NAMALWA (cell line): ENCODE measurements at regions not wholly inside any gene's neighbourhood (a gene's known extent, or its start where the extent isn't known, plus 50 kb on each side); places are given as distances from the start of the nearest gene placed in this dataset.

Experiments
- DNase-seq: peaks from one replicate; pipeline ENCODE4 v3.0.0-alpha.2; 2015; ENCODE audit warnings: low spot score

- DNase-seq, result peak; percentile 70
Measured at GRCh38 chr18:72086421-72086820, 457.7 kb downstream of the CBLN2 start.

- DNase-seq, result no peak
Measured at GRCh38 chr18:72075040-72075439, 469.1 kb downstream of the CBLN2 start.

- DNase-seq, result no peak
Measured at GRCh38 chr18:72063001-72063400, 481.1 kb downstream of the CBLN2 start.

- DNase-seq, result no peak
Measured at GRCh38 chr18:72058851-72059250, 485.3 kb downstream of the CBLN2 start.

- no peak for DNase-seq
Measured at GRCh38 chr18:72056171-72056570, 488.0 kb downstream of the CBLN2 start.

- no peak for DNase-seq
Measured at GRCh38 chr18:72041313-72042032, 502.7 kb downstream of the CBLN2 start.

- DNase-seq, result peak; percentile 16
Measured at GRCh38 chr18:72013427-72013850, 530.7 kb downstream of the CBLN2 start.

GRCh38 chr18:71998547-71999097, 545.5 kb downstream of the CBLN2 start:
- no peak for DNase-seq

GRCh38 chr18:71995904-71996465, 548.2 kb downstream of the CBLN2 start:
- DNase-seq, result no peak

- no peak for DNase-seq
Measured at GRCh38 chr18:71994273-71994672, 549.9 kb downstream of the CBLN2 start.

- DNase-seq, result no peak
Measured at GRCh38 chr18:71989616-71990015, 554.5 kb downstream of the CBLN2 start.

GRCh38 chr18:71986351-71987050, 557.6 kb downstream of the CBLN2 start:
- DNase-seq, result no peak

GRCh38 chr18:71976744-71977143, 567.4 kb downstream of the CBLN2 start:
- DNase-seq, result no peak

- DNase-seq, result no peak
Measured at GRCh38 chr18:71966791-71967190, 577.4 kb downstream of the CBLN2 start.

GRCh38 chr18:71958605-71959004, 585.5 kb downstream of the CBLN2 start:
- DNase-seq, result no peak

GRCh38 chr18:71951001-71951400, 593.1 kb downstream of the CBLN2 start:
- no peak for DNase-seq

GRCh38 chr18:71942433-71942832, 601.7 kb downstream of the CBLN2 start:
- DNase-seq, result no peak

- no peak for DNase-seq
Measured at GRCh38 chr18:71939483-71939882, 604.7 kb downstream of the CBLN2 start.

- DNase-seq, result no peak
Measured at GRCh38 chr18:71936744-71937143, 607.4 kb downstream of the CBLN2 start.

GRCh38 chr18:71919211-71919610, 624.9 kb downstream of the CBLN2 start:
- DNase-seq, result no peak

- no peak for DNase-seq
Measured at GRCh38 chr18:71913641-71914040, 630.5 kb downstream of the CBLN2 start.

GRCh38 chr18:71902482-71902881, 641.7 kb downstream of the CBLN2 start:
- DNase-seq, result no peak
